GM18873 (cell line): ENCODE measurements at regions not wholly inside any gene's neighbourhood (a gene's known extent, or its start where the extent isn't known, plus 50 kb on each side); places are given as distances from the start of the nearest gene placed in this dataset.
"Not testable (repeated sequence)": the region's sequence is repeated elsewhere in the genome, so short reads cannot be mapped to it uniquely, and the experiment has no call there.

Experiments used
- ATAC-seq: cut with Tn5 transposase; IDR thresholded peaks from one replicate; pipeline ENCODE4 v1.9.1; 2021; ENCODE audit warnings: mild to moderate bottlenecking, moderate library complexity, moderate number of reproducible peaks; ENCODE audit not compliant: unreplicated experiment, low FRiP score

DNA sequence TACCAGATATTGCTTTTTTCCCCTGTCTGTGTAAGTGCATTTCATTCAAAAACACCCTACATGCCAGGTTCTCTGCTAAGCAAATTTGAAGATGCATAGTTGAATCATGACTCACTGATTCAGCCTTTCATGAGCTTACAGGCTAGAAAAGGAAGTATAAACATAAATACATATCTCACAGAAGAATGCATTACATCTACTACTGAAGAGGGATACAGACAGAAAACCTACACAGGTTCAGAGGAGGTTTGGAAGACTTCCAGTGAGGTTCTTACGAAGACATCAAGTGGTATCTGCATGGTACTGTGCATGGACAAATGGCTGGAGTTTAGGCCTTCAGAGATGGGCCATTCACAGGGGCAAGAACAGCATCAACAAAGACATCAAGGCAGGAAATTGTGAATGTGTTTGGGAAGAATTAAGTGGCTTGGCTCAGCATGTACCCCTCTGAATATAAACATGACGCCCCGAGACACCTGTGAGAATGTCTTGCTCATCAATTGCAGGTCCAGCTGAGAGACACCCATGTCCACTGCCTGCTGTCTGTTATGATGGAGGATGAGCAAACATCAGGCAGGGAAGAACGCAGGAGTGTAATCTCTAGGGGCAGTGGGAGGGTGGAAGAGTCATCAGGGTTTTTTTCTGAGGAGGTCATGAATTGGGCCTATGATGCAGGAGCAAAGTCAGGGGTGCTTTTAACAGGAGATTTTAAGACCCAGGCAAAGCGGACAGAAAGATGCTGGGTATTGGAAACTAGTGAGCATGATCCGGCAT, 105.1 kb upstream of the GALNT15 start:
- ATAC-seq, result no peak

DNA sequence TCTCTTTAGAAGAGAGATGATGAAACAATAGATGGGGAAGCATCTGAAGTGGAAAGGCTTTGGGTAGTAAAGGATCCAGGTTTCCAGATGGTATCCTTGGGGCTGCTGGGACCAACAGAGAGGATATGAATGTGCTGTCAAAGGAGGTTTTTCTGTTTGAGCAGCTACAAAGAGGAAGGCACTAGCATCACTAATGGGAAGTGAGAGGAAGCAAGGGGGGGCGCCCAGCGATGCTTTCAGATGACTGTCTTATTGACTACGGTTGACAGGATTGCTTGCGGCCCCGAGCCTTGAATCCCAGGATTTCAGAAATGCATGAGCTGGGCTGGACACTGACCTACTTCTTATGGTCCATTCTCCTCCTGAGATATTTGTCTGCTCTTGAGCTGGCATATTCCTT, 103.8 kb upstream of the GALNT15 start:
- ATAC-seq, result no peak

DNA sequence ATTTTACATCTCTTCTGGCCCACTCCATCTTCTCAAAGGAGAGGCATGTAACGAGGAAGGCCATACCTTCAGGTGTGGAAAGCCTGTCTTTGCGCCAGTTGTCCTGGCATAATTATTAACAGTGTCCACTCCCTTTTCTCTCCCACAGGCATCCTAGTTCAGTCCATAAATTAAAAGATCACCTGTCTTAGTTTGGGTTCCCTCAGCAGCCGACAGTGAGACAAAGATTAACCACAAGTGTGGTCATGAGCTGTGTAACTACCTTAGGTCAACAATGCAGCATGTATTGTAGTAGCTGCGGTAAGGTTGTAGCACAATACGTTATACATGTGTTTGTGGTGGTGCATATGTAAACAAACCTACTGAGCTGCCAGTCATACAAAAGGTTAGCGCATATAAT, 103.3 kb upstream of the GALNT15 start:
- ATAC-seq, result no peak

DNA sequence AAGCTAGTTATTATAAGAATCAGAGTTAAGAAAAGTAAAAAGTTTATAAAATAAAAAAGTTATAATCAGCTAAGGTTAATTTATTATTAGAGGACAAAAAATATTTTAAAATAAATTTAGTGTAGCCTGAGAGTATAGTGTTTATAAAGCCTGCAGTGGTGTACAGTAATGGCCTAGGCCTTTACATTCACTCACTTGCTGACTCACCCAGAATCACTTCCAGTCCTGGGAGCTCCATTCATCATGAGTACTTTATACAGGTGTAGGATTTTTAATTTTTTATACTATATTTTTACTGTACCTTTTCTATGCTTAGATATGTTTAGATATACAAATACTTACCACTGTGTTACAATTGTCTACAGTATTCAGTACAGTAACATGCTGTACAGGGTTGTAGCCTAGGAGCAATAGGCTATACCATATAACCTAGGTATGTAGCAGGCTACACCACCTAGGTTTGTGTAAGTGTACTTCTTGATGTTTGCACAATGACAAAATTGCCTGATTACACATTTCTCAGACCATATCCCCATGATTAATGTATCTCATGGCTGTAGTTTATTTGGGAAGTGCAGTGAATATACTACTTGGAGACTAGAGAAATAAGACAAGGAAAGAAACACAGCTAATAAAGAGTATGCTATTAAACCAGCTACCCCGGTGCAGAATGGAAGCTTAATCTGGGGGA, 101.9 kb upstream of the GALNT15 start:
- no peak for ATAC-seq

DNA sequence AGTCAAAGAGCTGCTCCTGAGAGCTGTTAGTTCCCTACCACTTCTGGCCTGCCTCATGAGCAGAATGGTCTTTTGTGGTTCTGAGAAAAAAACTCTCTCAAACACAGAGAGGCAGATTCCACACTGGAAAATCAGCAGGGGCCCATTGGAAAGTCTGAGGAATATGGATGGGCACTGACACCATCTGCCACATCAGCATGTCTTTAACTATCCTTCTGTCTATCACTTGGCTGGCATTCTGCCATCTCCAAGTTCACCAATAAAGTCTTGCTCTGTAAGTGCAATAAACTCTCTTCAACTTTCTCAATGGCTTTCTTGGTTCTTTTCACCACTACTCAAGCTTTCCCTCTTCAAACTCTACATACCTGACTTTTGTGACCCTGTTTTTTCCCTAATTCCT, 101.3 kb upstream of the GALNT15 start:
- ATAC-seq, result no peak

DNA sequence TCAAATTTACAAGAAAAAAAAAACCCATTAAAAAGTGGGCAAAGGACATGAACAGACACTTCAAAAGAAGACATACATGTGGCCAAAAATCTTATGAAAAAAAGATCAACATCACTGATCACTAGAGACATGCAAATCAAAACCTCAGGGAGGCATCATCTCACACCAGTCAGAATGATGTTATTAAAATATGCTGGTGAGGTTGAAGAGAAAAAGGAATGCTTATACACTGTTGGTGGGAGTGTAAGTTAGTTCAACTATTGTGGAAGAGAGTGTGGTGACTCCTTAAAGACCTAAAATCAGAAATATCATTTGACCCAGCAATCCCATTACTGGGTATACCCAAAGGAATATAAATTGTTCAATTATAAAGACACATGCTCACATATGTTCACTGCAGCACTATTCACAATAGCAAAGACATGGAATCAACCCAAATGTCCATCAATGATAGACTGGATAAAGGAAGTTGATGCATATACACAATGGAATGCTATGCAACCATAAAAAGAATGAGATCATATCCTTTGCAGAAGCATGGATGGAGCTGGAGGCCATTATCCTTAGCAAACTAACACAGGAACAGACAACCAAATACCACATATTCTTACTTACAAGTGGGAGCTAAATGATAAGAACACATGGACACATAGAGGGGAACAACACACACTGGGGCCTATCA, 100.3 kb upstream of the GALNT15 start:
- not testable (repeated sequence) for ATAC-seq

DNA sequence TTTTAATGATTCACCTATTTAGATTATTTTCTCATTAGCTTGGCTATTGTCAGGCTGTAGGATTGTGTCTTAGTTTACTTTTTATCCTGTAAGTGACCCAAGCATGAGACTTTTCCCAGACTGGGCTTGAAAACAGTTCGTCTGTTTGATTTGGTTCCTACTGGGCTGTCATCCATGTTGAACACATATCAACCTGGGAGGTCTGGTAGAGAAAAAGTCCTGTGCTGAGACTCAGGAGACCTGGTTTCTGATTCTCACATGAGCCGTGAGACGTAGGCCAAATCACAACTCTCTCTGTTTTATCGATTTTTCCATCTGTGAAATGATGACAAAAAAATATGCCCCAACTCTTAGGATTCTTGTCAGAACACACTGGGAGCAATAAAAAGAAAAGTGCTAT, 98.8 kb upstream of the GALNT15 start:
- no peak for ATAC-seq

DNA sequence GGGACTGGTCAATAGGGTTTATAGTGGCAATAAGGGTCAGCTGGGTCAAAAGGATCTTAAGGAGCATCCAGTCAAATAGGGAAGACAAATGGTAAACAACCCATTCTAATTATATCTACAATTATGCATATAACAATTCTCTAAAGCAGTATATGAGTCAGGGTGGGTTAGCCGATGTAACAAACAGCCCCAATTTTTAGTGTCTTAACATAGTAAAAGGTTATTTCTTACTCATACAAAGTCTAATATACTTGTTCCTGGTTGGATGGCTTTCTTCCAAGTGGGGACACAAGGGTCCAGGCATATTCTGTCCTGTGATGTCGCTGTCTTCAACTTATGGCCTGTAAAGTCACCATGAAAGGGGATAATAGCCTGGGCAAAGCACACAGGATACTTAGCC, 97.9 kb upstream of the GALNT15 start:
- no peak for ATAC-seq

DNA sequence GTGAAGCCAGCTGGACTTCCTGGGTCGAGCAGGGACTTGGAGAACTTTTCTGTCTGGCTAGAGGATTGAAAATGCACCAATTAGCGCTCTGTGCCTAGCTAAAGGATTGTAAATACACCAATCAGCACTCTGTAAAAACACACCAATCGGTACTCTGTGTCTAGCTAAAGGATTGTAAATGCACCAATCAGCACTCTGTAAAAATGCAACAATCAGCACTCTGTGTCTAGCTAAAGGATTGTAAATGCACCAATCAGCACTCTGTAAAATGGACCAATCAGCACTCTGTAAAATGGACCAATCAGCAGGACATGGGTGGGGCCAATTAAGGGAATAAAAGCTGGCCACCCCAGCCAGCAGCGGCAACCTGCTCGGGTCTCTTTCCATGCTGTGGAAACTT, 97.3 kb upstream of the GALNT15 start:
- not testable (repeated sequence) for ATAC-seq

DNA sequence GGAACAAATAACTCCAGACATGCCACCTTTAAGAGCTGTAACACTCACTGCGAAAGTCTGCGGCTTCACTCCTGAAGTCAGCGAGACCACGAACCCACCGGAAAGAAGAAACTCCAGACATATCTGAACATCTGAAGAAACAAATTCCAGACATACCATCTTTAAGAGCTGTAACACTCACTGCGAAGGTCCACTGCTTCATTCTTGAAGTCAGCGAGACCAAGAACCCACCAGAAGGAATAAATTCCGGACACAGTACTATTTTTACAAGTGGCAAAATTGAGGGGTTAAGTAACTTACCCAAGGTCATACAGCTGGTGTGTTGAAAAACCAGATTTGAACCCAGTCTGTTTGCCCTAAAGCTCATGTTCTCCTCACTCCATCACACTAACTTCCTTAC, 96.8 kb upstream of the GALNT15 start:
- not testable (repeated sequence) for ATAC-seq

DNA sequence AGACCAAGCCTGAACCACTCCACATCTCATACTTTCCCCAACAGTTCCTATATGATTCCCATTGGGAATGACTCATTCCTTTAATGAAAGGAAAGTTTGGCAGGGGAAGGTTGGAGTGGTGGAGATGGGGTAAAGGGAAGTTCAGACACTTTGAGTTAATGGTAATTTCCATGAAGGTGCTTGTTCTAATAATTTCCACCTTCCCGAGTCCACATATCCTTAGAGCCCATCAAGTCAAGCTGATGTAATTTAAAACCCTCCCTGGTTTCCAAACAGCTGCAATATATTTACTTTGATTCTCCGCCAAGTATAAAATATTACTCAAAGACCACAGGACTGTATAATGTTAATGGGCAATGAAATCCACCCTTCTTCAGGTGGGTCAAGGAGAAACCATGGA, 95.0 kb upstream of the GALNT15 start:
- no peak for ATAC-seq

DNA sequence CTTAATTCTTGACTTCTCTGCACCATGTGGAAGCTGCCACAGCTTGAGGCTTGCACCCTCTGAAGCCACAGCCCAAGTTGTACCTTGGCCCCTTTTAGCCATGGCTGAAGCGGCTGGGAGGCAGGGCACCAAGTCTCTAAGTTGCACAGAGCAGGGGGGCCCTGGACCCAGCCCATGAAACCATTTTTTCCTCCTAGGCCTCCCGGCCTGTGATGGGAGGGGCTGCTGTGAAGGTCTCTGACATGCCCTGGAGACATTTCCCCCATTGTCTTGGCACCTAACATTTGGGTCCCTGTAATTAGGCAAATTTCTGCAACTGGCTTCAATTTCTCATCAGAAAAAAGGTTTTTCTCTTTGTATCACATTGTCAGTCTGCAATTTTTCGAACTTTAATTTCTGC, 92.8 kb upstream of the GALNT15 start:
- no peak for ATAC-seq

DNA sequence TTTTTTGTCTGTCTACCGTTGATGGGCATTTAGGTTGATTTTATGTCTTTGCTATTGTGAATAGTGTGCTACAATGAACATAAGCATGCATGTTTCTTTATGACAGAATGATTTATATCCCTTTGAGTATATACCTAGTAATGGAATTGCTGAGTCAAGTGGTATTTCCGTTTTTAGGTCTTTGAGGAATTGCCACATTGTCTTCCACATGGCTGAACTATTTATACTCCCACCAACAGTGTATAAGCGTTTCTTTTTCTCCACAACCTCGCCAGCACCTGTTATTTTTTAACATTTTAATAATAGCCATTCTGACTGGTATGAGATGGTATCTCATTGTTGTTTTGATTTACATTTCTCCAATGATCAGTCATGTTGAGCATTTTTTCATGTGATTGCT, 89.6 kb upstream of the GALNT15 start:
- no peak for ATAC-seq

DNA sequence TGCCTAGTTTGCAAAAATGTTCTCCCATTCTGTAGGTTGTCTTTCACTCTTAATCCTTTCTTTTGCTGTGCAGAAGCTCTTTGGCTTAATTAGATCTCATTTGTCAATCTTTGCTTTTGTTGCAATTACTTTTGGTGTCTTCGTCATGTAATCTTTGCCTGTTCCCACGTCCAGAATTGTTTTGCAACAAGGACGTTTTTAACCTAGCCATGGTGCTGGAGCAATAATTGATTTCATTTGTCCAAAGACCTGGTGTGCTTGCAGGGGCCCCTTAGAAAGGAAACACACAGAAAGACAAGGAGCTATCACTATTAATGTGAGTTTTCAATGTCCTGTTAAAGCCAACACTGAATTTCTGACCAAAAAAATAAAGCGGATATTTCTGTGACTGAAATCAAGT, 89.1 kb upstream of the GALNT15 start:
- no peak for ATAC-seq

DNA sequence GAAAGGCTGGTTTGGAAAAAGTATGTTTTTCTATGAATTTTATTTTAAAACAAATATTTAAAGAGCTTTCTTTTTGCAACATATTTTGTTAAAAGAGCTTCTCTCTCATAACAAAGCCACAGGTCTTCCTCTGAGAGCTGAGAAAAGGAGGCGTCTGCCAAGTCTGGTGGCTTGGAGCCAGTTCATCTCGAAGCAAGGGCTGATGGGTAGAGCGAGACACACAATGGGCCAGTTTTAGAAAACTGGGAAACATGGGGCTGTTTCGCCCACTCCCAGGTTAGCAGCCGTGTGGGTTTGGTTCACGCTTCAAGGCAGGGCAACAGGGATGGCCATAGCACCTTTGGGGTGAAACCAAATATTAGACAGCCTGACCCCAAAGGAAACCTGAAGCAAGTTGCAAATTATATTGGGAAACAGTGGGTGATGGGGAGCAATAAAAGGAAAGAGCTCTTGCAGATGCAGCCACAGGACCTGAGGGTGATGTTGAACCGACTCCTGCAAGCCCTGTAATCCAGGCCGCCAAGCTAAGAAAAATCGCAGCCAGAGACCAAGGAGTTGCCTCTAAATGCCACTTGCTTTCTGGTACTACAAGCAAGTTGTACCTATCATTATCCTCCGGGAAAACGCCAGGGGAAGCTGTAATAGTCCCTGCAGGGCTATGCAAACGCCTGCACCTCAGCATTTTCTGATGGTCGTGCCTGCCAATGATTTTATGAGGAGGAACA, 88.4 kb upstream of the GALNT15 start:
- ATAC-seq, result no peak

DNA sequence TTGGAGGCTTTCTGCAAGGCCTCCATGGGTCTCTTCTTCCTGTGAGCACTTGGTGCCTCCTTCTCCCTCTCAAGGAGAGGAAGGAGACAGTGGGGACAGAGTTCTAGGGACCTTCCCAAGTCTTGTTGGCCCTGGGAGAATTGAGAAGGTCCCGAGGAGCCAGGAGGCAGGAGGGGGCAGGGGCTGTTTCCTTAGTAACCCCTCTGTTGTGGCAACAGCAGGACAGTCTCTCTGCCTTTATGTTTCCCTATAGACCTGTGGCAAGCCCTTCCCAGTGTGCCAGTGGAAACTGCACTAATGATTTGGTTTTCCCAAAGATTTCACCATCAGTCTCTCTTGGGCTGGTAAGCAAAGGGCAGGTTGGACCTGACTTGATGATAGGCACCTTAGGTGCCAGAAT, 87.8 kb upstream of the GALNT15 start:
- ATAC-seq, result no peak

DNA sequence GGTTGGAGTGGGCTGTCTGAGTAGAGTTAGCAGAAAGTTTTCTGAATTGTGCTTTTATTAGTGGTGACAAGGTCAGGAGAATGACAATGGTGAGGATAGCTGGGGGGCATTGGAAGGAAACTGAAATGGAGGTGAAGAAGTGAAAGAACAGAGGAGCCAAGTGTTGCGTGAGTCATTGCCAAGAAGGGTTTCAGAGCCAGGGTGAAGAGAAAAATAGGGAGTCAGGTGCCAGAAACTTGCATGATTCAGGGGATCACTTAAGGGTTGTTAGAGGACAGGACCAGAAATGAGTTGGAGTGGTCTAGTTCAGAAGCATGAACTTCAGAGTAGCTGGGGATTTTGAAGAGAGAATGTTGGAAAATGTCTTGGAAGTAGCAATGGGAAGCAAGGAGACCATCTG, 86.0 kb upstream of the GALNT15 start:
- no peak for ATAC-seq

DNA sequence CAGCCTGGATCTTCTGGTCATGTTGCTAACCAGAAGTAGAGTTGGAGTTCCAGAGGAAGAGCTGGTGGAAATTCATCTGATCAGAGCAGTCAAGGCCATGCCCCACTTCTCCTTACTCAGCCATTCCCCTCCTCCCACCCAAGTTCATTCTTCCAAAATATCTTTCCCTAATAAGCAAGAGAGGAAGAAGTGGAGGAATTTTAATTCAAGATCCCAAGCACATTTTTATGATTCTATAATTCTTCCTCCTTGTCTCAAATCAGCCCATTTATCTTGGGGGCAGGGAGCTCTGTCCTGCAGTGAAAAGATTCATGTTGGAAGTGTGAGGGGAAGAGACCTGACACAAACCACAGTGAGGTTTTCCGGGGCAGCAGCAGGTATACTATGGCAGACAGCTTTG, 85.0 kb upstream of the GALNT15 start:
- ATAC-seq, result no peak

DNA sequence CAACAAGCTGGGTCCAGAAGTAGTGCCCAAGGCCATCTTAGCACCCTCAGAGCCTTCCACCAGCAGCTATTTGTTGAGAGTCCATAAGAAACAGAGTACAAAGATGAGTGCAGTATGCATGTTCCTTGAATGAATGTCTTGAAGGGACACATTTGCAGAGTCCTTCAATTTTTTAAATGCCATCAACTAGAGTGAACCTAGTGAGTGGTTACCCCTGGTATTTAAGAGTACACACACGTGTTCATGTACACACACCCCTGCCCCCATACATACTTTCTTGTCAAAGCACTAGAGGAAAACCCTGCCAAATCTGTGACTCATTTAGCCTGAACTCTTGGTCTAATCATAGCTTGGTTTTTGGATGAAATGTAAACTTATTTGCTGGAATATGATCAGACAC, 84.5 kb upstream of the GALNT15 start:
- no peak for ATAC-seq

DNA sequence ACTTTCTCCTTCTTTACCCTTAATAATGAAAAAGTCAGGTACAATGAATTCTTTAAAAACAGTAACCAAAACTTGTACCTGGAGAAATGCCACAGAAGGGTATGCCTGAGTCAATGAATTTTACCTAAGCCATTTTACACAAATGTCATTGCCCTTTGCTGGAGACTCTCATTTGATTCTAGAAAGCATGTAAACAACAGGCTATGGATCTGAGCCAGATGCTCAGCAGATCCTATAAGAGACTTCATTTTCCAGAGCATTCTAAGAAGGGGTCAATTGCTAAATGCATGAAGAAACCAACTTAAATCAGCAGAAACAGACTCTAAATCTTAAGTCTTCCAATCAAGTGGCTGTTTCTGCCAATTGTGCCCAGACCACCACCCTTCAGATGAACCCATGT, 83.8 kb upstream of the GALNT15 start:
- ATAC-seq, result no peak

DNA sequence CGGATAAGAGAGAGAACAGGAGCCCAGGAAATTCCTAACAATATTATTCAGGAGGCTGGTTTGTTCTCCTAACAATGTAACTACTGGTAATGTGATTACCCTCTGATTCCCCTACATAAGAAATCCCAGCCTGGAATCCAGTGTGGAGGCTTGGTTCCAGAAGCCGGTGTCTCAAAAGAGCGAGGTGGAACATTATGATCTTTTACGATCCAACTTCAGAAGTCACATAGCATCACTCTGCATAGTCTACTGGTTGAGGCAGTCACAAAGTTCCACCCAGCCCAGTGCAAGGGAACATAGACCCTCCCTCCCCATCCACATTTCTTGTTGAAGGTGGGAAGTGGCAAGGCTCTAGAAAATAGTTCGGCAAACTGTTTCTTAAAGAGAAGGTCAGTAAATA, 81.6 kb upstream of the GALNT15 start:
- no peak for ATAC-seq
